Activated CD8-positive, alpha-beta memory T cell treated with anti-CD3 and anti-CD28 coated beads, Interleukin-2, amount 50 U/mL, for 24 hours (primary cell): ENCODE measurements at regions not wholly inside any gene's neighbourhood (a gene's known extent, or its start where the extent isn't known, plus 50 kb on each side); places are given as distances from the start of the nearest gene placed in this dataset.

Experiments used
- DNase-seq: peaks from one replicate; pipeline ENCODE4 v3.0.0-alpha.2; 2020; ENCODE audit errors: extremely low read depth

GRCh38 chr5:158123595-158123994 lies 264.6 kb upstream of the CLINT1 start:
- DNase-seq: no peak

GRCh38 chr5:158121678-158122077 lies 262.7 kb upstream of the CLINT1 start:
- DNase-seq: no peak

- DNase-seq: no peak
Measured at GRCh38 chr5:158120760-158121159, 261.8 kb upstream of the CLINT1 start.

- no peak for DNase-seq
Measured at GRCh38 chr5:158119961-158120723, 261.2 kb upstream of the CLINT1 start.

- no peak for DNase-seq
Measured at GRCh38 chr5:158117467-158118160, 258.7 kb upstream of the CLINT1 start.

GRCh38 chr5:158116965-158117364 lies 258.0 kb upstream of the CLINT1 start:
- no peak for DNase-seq

- DNase-seq: no peak
Measured at GRCh38 chr5:158115468-158115867, 256.5 kb upstream of the CLINT1 start.

- DNase-seq: no peak
Measured at GRCh38 chr5:158108177-158108576, 249.2 kb upstream of the CLINT1 start.

GRCh38 chr5:158100373-158100888 lies 241.5 kb upstream of the CLINT1 start:
- no peak for DNase-seq

- DNase-seq: no peak
Measured at GRCh38 chr5:158099571-158100105, 240.7 kb upstream of the CLINT1 start.

GRCh38 chr5:158096835-158097234 lies 237.9 kb upstream of the CLINT1 start:
- DNase-seq: no peak

GRCh38 chr5:158086856-158087255 lies 227.9 kb upstream of the CLINT1 start:
- DNase-seq: no peak

- DNase-seq: no peak
Measured at GRCh38 chr5:158084292-158084691, 225.3 kb upstream of the CLINT1 start.

- no peak for DNase-seq
Measured at GRCh38 chr5:158082696-158083287, 223.8 kb upstream of the CLINT1 start.

GRCh38 chr5:158080112-158080511 lies 221.2 kb upstream of the CLINT1 start:
- no peak for DNase-seq

- no peak for DNase-seq
Measured at GRCh38 chr5:158079097-158079496, 220.2 kb upstream of the CLINT1 start.

GRCh38 chr5:158074992-158075769 lies 216.2 kb upstream of the CLINT1 start:
- no peak for DNase-seq

- no peak for DNase-seq
Measured at GRCh38 chr5:158074597-158074991, 215.6 kb upstream of the CLINT1 start.

GRCh38 chr5:158070859-158071258 lies 211.9 kb upstream of the CLINT1 start:
- DNase-seq: no peak

- DNase-seq: no peak
Measured at GRCh38 chr5:158069838-158070237, 210.9 kb upstream of the CLINT1 start.

- DNase-seq: no peak
Measured at GRCh38 chr5:158068964-158069363, 210.0 kb upstream of the CLINT1 start.

- DNase-seq: no peak
Measured at GRCh38 chr5:158066076-158066475, 207.1 kb upstream of the CLINT1 start.
